CD14-positive monocyte (primary cell): ENCODE measurements at regions not wholly inside any gene's neighbourhood (a gene's known extent, or its start where the extent isn't known, plus 50 kb on each side); places are given as distances from the start of the nearest gene placed in this dataset.

Experiments
- DNase-seq, 3 donors: peaks; one replicate each; pipeline ENCODE4 v3.0.0-alpha.2; 2011 to 2022
- H2AFZ ChIP-seq: 2 replicates; pipeline ENCODE4 v1.6.0; 2012; ENCODE audit warnings: mild to moderate bottlenecking, low read depth, low read length, inconsistent platforms; ENCODE audit not compliant: insufficient read depth, poor library complexity, severe bottlenecking
- H3K27ac ChIP-seq, 2 donors: 1 replicate in 1 of 2; 2 replicates in 1 of 2; pipeline ENCODE4 v1.5.1; 2012 to 2013; ENCODE audit warnings: low read length in 2 of 2, control low read depth in 1 of 2, inconsistent platforms in 1 of 2, low read depth in 1 of 2, mild to moderate bottlenecking in 1 of 2
- H3K27me3 ChIP-seq, 2 donors: one replicate each; pipeline versions ENCODE4 v1.6.0 to v1.6.1; 2011 to 2013; ENCODE audit warnings: low read length in 2 of 2; ENCODE audit not compliant: control insufficient read depth in 2 of 2, insufficient read depth in 2 of 2
- H3K36me3 ChIP-seq, 2 donors: replicated peaks in 1 of 2; 1 replicate in 1 of 2; 2 replicates in 1 of 2; pipeline versions ENCODE4 v1.5.1 to v1.6.1; 2012 to 2013; ENCODE audit warnings: low read length in 2 of 2, control low read depth in 1 of 2, inconsistent platforms in 1 of 2, mild to moderate bottlenecking in 1 of 2; ENCODE audit not compliant: insufficient read depth in 2 of 2, control insufficient read depth in 1 of 2
- H3K4me1 ChIP-seq, 2 donors: 1 replicate in 1 of 2; 2 replicates in 1 of 2; pipeline versions ENCODE4 v1.5.1 to v1.6.1; 2012 to 2013; ENCODE audit warnings: low read length in 2 of 2, control low read depth in 1 of 2, inconsistent platforms in 1 of 2, mild to moderate bottlenecking in 1 of 2, moderate library complexity in 1 of 2; ENCODE audit not compliant: insufficient read depth in 2 of 2, control insufficient read depth in 1 of 2
- H3K4me2 ChIP-seq: replicated peaks from 2 replicates; pipeline ENCODE3; 2012; ENCODE audit warnings: low read length, moderate library complexity, mild to moderate bottlenecking; ENCODE audit not compliant: poor library complexity, severe bottlenecking; ENCODE audit errors: extremely low read depth
- H3K4me3 ChIP-seq, 3 experiments: fragments of 200-600 bp in 1 of 3; sonication (generic) in 1 of 3; replicated peaks in 1 of 3; 1 replicate in 2 of 3; 2 replicates in 1 of 3; pipeline ENCODE4 v1.5.1; 2011 to 2013; ENCODE audit warnings: low read length in 3 of 3, mild to moderate bottlenecking in 3 of 3, control low read depth in 2 of 3, low read depth in 2 of 3, inconsistent platforms in 1 of 3, moderate library complexity in 1 of 3
- H3K79me2 ChIP-seq: 2 replicates; pipeline ENCODE4 v1.6.0; 2012; ENCODE audit warnings: mild to moderate bottlenecking, control low read depth, inconsistent platforms, low read length, moderate library complexity; ENCODE audit not compliant: insufficient read depth
- H3K9ac ChIP-seq: 2 replicates; pipeline ENCODE4 v1.6.0; 2017; ENCODE audit warnings: low read length, mild to moderate bottlenecking; ENCODE audit not compliant: insufficient read depth, poor library complexity, severe bottlenecking
- H3K9me3 ChIP-seq, 2 donors: replicated peaks in 1 of 2; 1 replicate in 1 of 2; 2 replicates in 1 of 2; pipeline versions ENCODE4 v1.5.1 to v1.6.1; 2012 to 2013; ENCODE audit warnings: low read length in 2 of 2, control low read depth in 1 of 2; ENCODE audit not compliant: control insufficient read depth in 1 of 2, insufficient read depth in 1 of 2
- H4K20me1 ChIP-seq: 2 replicates; pipeline ENCODE4 v1.6.0; 2012; ENCODE audit warnings: mild to moderate bottlenecking, low read length, control low read depth, moderate library complexity; ENCODE audit not compliant: insufficient read depth
- H3K27ac Mint-ChIP-seq, 7 donors: one replicate each; pipeline ENCODE4 v1.8.0; 2020; ENCODE audit warnings: mild to moderate bottlenecking in 7 of 7, mixed read lengths in 7 of 7, moderate library complexity in 6 of 7, inconsistent platforms in 2 of 7
- H3K27me3 Mint-ChIP-seq, 3 donors: one replicate each; pipeline ENCODE4 v1.8.0; 2021 to 2022; ENCODE audit warnings: low read depth in 3 of 3, mild to moderate bottlenecking in 3 of 3, mixed read lengths in 3 of 3, moderate library complexity in 3 of 3, inconsistent platforms in 1 of 3
- H3K36me3 Mint-ChIP-seq, 2 donors: one replicate each; pipeline ENCODE4 v1.8.0; 2020; ENCODE audit warnings: mixed read lengths in 2 of 2, inconsistent platforms in 1 of 2, mild to moderate bottlenecking in 1 of 2
- H3K4me1 Mint-ChIP-seq: one replicate; pipeline ENCODE4 v1.8.0; 2020; ENCODE audit warnings: mild to moderate bottlenecking, mixed read lengths
- H3K4me3 Mint-ChIP-seq, 2 donors: one replicate each; pipeline ENCODE4 v1.8.0; 2020; ENCODE audit warnings: mild to moderate bottlenecking in 2 of 2, mixed read lengths in 2 of 2, moderate library complexity in 1 of 2
- H3K9me3 Mint-ChIP-seq, 7 donors: one replicate each; pipeline ENCODE4 v1.8.0; 2020 to 2022; ENCODE audit warnings: mixed read lengths in 7 of 7, mild to moderate bottlenecking in 6 of 7, moderate library complexity in 6 of 7, inconsistent platforms in 2 of 7
- WGBS: methylation state at CpG from one replicate; pipeline ENCODE4 v1.1.5; 2013; ENCODE audit warnings: missing lambda C conversion rate; ENCODE audit not compliant: insufficient coverage; 5-methylcytosine and 5-hydroxymethylcytosine counted together
- intact Hi-C, 2 donors: fragments of 100-400 bp; cut with micrococcal nuclease; formaldehyde crosslinking; loops; one replicate each; pipeline versions ENCODE4 v1.15.0 to v1.15.1; 2023
- TF ChIP-seq, protein P1 (sequence below): fragments of 200-600 bp; IDR thresholded peaks from one replicate; pipeline ENCODE4 v1.8.0; 2022; ENCODE audit warnings: antibody characterized with exemption, mild to moderate bottlenecking

DNA sequence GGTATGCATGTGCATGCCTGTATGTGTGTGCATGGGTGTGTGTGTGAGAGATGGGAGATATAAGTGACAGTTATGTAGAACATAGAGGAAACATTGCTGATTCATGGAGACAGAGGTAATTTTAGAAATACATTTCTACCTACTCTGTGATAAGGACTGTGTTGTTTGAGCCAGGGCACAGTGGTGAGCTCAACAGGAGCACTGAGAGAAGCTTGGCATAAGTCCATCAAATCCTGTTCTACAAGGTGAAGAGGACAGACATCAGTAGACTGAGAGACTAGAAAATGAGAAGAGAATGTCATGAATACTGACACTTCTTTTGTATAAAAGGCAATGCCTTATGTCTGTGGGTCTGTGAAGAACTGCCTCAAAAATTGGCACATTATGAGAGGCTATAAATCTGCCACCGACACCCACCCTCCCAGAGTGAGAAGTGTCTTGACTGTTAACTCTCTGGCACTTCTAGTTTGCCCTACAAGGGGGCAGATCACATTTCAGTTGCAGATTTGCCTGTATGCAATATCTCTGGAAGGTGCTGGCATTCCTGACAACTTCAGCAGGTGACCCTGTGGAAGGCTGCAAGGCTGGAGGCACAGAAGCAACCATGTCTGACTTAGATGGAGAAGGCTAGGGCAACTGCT is 962.3 kb upstream of the NRXN1 start:
- intact Hi-C loops = no loop called here
- H3K79me2 ChIP-seq = no peaks in the 10 kb centered on the region
- no peak overlapping the region for H3K9ac ChIP-seq
- Mint-ChIP-seq H3K4me1 (no peaks in the 10 kb centered on the region), H3K4me3 (no peak overlapping the region), H3K27ac (no peak overlapping the region), H3K36me3 (no peaks in the 10 kb centered on the region), H3K27me3 (no peaks in the 10 kb centered on the region), H3K9me3 (peaks cover 1 to 6% (median 4%) of the 10 kb centered on the region in 7 donors)
- TF ChIP-seq, protein P1, sequence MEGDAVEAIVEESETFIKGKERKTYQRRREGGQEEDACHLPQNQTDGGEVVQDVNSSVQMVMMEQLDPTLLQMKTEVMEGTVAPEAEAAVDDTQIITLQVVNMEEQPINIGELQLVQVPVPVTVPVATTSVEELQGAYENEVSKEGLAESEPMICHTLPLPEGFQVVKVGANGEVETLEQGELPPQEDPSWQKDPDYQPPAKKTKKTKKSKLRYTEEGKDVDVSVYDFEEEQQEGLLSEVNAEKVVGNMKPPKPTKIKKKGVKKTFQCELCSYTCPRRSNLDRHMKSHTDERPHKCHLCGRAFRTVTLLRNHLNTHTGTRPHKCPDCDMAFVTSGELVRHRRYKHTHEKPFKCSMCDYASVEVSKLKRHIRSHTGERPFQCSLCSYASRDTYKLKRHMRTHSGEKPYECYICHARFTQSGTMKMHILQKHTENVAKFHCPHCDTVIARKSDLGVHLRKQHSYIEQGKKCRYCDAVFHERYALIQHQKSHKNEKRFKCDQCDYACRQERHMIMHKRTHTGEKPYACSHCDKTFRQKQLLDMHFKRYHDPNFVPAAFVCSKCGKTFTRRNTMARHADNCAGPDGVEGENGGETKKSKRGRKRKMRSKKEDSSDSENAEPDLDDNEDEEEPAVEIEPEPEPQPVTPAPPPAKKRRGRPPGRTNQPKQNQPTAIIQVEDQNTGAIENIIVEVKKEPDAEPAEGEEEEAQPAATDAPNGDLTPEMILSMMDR = no peak
- no peak for DNase-seq
- H2AFZ ChIP-seq = no peak overlapping the region
- no peak overlapping the region for H3K4me2 ChIP-seq
- H3K4me3 ChIP-seq = no peak overlapping the region
- no peaks in the 10 kb centered on the region for H4K20me1 ChIP-seq
- H3K27me3 ChIP-seq = no peaks in the 10 kb centered on the region
- WGBS = 100% methylated on average over 1 of the region's 1 CpG
- H3K9me3 ChIP-seq = peaks cover 5 to 6% of the 10 kb centered on the region in 2 donors
- H3K27ac ChIP-seq = no peak overlapping the region
- H3K36me3 ChIP-seq = no peaks in the 10 kb centered on the region
- H3K4me1 ChIP-seq = no peaks in the 10 kb centered on the region

DNA sequence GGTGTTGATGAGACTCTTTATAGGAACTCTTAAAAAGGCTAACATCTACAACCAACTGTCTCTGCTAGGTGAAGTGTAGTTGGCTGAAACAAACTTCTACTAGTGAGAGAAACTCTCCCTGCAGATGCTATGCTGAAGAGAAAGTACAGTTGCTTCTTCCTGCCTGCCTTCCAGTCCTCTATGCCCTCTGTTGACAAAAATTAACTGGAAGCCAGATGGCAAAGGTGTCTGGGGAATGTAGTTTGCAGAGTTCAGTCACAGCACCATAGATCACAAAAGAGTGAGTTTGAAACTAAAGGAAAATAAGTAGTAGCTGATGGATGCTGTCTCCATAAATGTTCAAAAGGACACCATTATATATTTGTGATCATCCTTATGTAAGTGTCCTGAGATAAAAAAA is 958.8 kb upstream of the NRXN1 start:
- Histone ChIP-seq H4K20me1 (no peaks in the 10 kb centered on the region), H3K9ac (no peak overlapping the region), H3K79me2 (no peaks in the 10 kb centered on the region), H3K27me3 (no peaks in the 10 kb centered on the region), H3K4me2 (no peak overlapping the region), H3K9me3 (no peaks in the 10 kb centered on the region), H3K36me3 (no peaks in the 10 kb centered on the region), H3K4me1 (no peaks in the 10 kb centered on the region), H3K4me3 (no peak overlapping the region), H2AFZ (no peak overlapping the region), H3K27ac (no peak overlapping the region)
- peaks cover 0 to 2% (median 0%) of the 10 kb centered on the region in 3 donors for H3K27me3 Mint-ChIP-seq
- DNase-seq = no peak
- peaks cover 0 to 5% (median 0%) of the 10 kb centered on the region in 7 donors for H3K9me3 Mint-ChIP-seq
- H3K4me3 Mint-ChIP-seq = no peak overlapping the region
- no peaks in the 10 kb centered on the region for H3K36me3 Mint-ChIP-seq
- no peak overlapping the region for H3K27ac Mint-ChIP-seq
- intact Hi-C loops = no loop called here
- H3K4me1 Mint-ChIP-seq = no peaks in the 10 kb centered on the region
- TF ChIP-seq, protein P1 = no peak
